ENCODE measurements at regions not wholly inside any gene's neighbourhood (a gene's known extent, or its start where the extent isn't known, plus 50 kb on each side); places are given as distances from the start of the nearest gene placed in this dataset.

- H3K4me1 ChIP-seq (ENCODE audit: low read depth, poor library complexity, severe bottlenecking): no peaks in the 10 kb centered on the region
- no peak overlapping the region for H3K4me3 ChIP-seq (IDR thresholded peaks at IDR 0.05; ENCODE audit: insufficient read depth, low read depth, low read length)
- H3K27me3 ChIP-seq (ENCODE audit: insufficient read depth, low read depth): no peaks in the 10 kb centered on the region
- H3K79me2 ChIP-seq (ENCODE audit: insufficient read depth, low read depth): no peaks in the 10 kb centered on the region
- no peak overlapping the region for H2AFZ ChIP-seq (ENCODE audit: low read depth)
- H3K27ac ChIP-seq: no peak overlapping the region
- no peaks in the 10 kb centered on the region for H4K20me1 ChIP-seq (ENCODE audit: insufficient read depth)
- no peaks in the 10 kb centered on the region for H3K36me3 ChIP-seq (ENCODE audit: insufficient read depth)
- no peak overlapping the region for H3K4me2 ChIP-seq
- TF ChIP-seq, protein P1, sequence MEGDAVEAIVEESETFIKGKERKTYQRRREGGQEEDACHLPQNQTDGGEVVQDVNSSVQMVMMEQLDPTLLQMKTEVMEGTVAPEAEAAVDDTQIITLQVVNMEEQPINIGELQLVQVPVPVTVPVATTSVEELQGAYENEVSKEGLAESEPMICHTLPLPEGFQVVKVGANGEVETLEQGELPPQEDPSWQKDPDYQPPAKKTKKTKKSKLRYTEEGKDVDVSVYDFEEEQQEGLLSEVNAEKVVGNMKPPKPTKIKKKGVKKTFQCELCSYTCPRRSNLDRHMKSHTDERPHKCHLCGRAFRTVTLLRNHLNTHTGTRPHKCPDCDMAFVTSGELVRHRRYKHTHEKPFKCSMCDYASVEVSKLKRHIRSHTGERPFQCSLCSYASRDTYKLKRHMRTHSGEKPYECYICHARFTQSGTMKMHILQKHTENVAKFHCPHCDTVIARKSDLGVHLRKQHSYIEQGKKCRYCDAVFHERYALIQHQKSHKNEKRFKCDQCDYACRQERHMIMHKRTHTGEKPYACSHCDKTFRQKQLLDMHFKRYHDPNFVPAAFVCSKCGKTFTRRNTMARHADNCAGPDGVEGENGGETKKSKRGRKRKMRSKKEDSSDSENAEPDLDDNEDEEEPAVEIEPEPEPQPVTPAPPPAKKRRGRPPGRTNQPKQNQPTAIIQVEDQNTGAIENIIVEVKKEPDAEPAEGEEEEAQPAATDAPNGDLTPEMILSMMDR (conservative IDR thresholded peaks at IDR 0.05; ENCODE audit: low read depth, low read length): no peak
- H3K9ac ChIP-seq: no peak overlapping the region
These were observed 493.8 kb upstream of the NECTIN3 start for GRCh38 chr3:110577854-110578253.

GRCh38 chr3:110579840-110580550 lies 491.6 kb upstream of the NECTIN3 start:
- H3K79me2 ChIP-seq (ENCODE audit: insufficient read depth, low read depth): no peaks in the 10 kb centered on the region
- no peaks in the 10 kb centered on the region for H4K20me1 ChIP-seq (ENCODE audit: insufficient read depth)
- no peaks in the 10 kb centered on the region for H3K36me3 ChIP-seq (ENCODE audit: insufficient read depth)
- H3K27me3 ChIP-seq (ENCODE audit: insufficient read depth, low read depth): no peaks in the 10 kb centered on the region
- no peak overlapping the region for H3K27ac ChIP-seq
- no peak overlapping the region for H3K4me2 ChIP-seq
- no peaks in the 10 kb centered on the region for H3K4me1 ChIP-seq (ENCODE audit: low read depth, poor library complexity, severe bottlenecking)
- H3K9ac ChIP-seq: no peak overlapping the region
- H3K4me3 ChIP-seq (IDR thresholded peaks at IDR 0.05; ENCODE audit: insufficient read depth, low read depth, low read length): no peak overlapping the region
- TF ChIP-seq, protein P1 (conservative IDR thresholded peaks at IDR 0.05; ENCODE audit: low read depth, low read length): no peak
- H2AFZ ChIP-seq (ENCODE audit: low read depth): no peak overlapping the region

GRCh38 chr3:110583373-110583935 lies 488.2 kb upstream of the NECTIN3 start:
- Histone ChIP-seq H3K4me3 (IDR thresholded peaks at IDR 0.05; ENCODE audit: insufficient read depth, low read depth, low read length) (no peak overlapping the region), H3K4me1 (ENCODE audit: low read depth, poor library complexity, severe bottlenecking) (no peaks in the 10 kb centered on the region), H3K27ac (no peak overlapping the region), H3K36me3 (ENCODE audit: insufficient read depth) (no peaks in the 10 kb centered on the region), H3K79me2 (ENCODE audit: insufficient read depth, low read depth) (no peaks in the 10 kb centered on the region), H3K4me2 (no peak overlapping the region), H3K27me3 (ENCODE audit: insufficient read depth, low read depth) (no peaks in the 10 kb centered on the region), H4K20me1 (ENCODE audit: insufficient read depth) (no peaks in the 10 kb centered on the region), H3K9ac (no peak overlapping the region), H2AFZ (ENCODE audit: low read depth) (no peak overlapping the region)
- TF ChIP-seq, protein P1 (conservative IDR thresholded peaks at IDR 0.05; ENCODE audit: low read depth, low read length): no peak

DNA sequence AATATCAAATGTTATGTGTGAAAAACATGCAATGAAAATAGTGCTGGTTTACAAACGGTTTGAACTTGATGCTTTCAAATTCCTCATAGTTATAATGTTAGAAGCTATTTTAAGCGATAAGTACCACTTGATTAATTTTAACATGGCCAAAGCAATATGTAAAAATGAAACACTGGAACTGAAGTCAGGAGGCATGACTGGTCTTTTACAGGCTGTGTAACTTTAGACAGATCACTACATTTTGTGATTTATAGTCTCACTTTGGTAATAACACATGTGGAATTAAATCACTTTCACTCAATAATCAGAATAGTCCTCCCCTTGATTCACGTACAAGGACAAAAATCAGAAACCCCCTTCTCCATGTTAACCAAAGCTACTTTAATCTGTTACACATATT lies 482.7 kb upstream of the NECTIN3 start:
- no peaks in the 10 kb centered on the region for H3K36me3 ChIP-seq (ENCODE audit: insufficient read depth)
- TF ChIP-seq, protein P1 (conservative IDR thresholded peaks at IDR 0.05; ENCODE audit: low read depth, low read length): no peak
- H3K27ac ChIP-seq: no peak overlapping the region
- no peak overlapping the region for H2AFZ ChIP-seq (ENCODE audit: low read depth)
- no peaks in the 10 kb centered on the region for H3K27me3 ChIP-seq (ENCODE audit: insufficient read depth, low read depth)
- H3K9ac ChIP-seq: no peak overlapping the region
- no peak overlapping the region for H3K4me3 ChIP-seq (IDR thresholded peaks at IDR 0.05; ENCODE audit: insufficient read depth, low read depth, low read length)
- H3K4me2 ChIP-seq: no peak overlapping the region
- H4K20me1 ChIP-seq (ENCODE audit: insufficient read depth): no peaks in the 10 kb centered on the region
- peaks cover 19% of the 10 kb centered on the region for H3K4me1 ChIP-seq (ENCODE audit: low read depth, poor library complexity, severe bottlenecking)
- no peaks in the 10 kb centered on the region for H3K79me2 ChIP-seq (ENCODE audit: insufficient read depth, low read depth)
